ENCODE measurements at regions not wholly inside any gene's neighbourhood (a gene's known extent, or its start where the extent isn't known, plus 50 kb on each side); places are given as distances from the start of the nearest gene placed in this dataset.

DNA sequence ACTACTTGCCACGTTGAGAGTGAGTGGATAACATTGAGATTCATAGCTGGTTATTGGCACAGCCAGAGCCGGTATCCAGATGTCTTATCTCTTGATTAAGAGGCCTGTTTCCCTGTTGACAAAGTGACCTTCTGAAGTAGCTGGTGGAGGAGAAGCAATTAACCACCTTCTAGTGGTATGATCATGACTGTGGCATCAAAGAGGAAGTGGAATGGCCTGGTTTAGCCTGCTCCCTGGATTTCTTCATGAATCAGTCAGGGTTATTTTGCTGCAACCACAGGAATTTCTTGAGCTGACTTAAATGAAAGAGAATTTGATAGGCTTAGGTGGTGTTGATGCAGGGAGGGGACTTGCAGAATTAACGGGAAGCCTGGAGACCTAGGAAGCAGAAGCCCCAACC, 398.3 kb downstream of the MFSD1 start:
- ChIA-PET CTCF (no interaction called here), RAD21 (ENCODE audit: low non-redundant PET in 1 of 2, low total read pairs in 2 of 2, uncharacterized antibody in 2 of 2, unreplicated experiment in 2 of 2) (interaction anchor here in 1 of 2 experiments (0.8 kb wide), 1 partner anchor 9 kb away, joined by 4 read pairs; no protein-coding TSS in a partner anchor), POLR2A (interaction anchor here (1.0 kb wide), 1 partner anchor 10 kb away, joined by 3 read pairs; no protein-coding TSS in a partner anchor)
- Histone ChIP-seq H2AFZ (ENCODE audit: low read depth, low read length, poor library complexity, severe bottlenecking) (no peak overlapping the region), H3K4me1 (ENCODE audit: control insufficient read depth in 1 of 2, insufficient read depth in 2 of 2, low read length in 2 of 2) (peaks cover 0 to 13% of the 10 kb centered on the region in 2 experiments; a peak in 2 of 4 replicates), H3K9me3 (ENCODE audit: control insufficient read depth in 1 of 2, insufficient read depth in 1 of 2, low read depth in 1 of 2, low read length in 2 of 2) (no peaks in the 10 kb centered on the region; a peak in 1 of 4 replicates), H3K9ac (ENCODE audit: low read length) (no peak overlapping the region), H3K27ac (ENCODE audit: low read depth, low read length) (no peak overlapping the region), H4K20me1 (ENCODE audit: insufficient read depth) (no peaks in the 10 kb centered on the region), H3K27me3 (ENCODE audit: insufficient read depth, low read length) (no peaks in the 10 kb centered on the region), H3K9me2 (ENCODE audit: insufficient read depth) (no peaks in the 10 kb centered on the region), H3K36me3 (ENCODE audit: control insufficient read depth in 1 of 2, insufficient read depth in 2 of 2, low read length in 2 of 2) (no peaks in the 10 kb centered on the region), H3K4me3 (replicated peaks in 1 of 2; ENCODE audit: low read depth in 1 of 2, low read length in 2 of 2) (no peak overlapping the region), H3K79me2 (ENCODE audit: insufficient read depth, low read length) (no peaks in the 10 kb centered on the region), H3K4me2 (ENCODE audit: low read length) (0 out of 2 replicates have a peak overlapping the region, but pooled peaks have one; percentile 9)
- DNase-seq (ENCODE audit: low read depth, low spot score) (peak; percentile 49), ATAC-seq (peak; percentile 78)
- TF ChIP-seq EZH2phosphoT487 (IDR thresholded peaks at IDR 0.05; ENCODE audit: borderline replicate concordance) (no peak), POLR2AphosphoS5 (IDR thresholded peaks at IDR 0.05; ENCODE audit: low read depth, low read length) (no peak), ZNF274 (IDR thresholded peaks at IDR 0.05; ENCODE audit: low read depth, low read length) (no peak), SP1 (IDR thresholded peaks at IDR 0.05; ENCODE audit: low read depth) (peak; percentile 43), RAD21 (IDR thresholded peaks at IDR 0.05; ENCODE audit: low read depth) (no peak), TCF7L2 (IDR thresholded peaks at IDR 0.05; ENCODE audit: borderline replicate concordance, extremely low read depth, insufficient read depth, insufficient read length) (peak; percentile 74), FOSL1 (IDR thresholded peaks at IDR 0.05; ENCODE audit: low read depth) (no peak), JUND (IDR thresholded peaks at IDR 0.05) (peak; percentile 43), CEBPB (IDR thresholded peaks at IDR 0.05; ENCODE audit: low read depth) (peak; percentile 44; the same call in 1 of the 2 replicates), SIN3A (IDR thresholded peaks at IDR 0.05; ENCODE audit: low read depth) (0 out of 2 replicates have a peak, but pooled peaks have one; percentile 30)
- TF ChIP-seq, protein P1, sequence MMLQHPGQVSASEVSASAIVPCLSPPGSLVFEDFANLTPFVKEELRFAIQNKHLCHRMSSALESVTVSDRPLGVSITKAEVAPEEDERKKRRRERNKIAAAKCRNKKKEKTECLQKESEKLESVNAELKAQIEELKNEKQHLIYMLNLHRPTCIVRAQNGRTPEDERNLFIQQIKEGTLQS (IDR thresholded peaks at IDR 0.05), result no peak
- TF ChIP-seq, protein P2, sequence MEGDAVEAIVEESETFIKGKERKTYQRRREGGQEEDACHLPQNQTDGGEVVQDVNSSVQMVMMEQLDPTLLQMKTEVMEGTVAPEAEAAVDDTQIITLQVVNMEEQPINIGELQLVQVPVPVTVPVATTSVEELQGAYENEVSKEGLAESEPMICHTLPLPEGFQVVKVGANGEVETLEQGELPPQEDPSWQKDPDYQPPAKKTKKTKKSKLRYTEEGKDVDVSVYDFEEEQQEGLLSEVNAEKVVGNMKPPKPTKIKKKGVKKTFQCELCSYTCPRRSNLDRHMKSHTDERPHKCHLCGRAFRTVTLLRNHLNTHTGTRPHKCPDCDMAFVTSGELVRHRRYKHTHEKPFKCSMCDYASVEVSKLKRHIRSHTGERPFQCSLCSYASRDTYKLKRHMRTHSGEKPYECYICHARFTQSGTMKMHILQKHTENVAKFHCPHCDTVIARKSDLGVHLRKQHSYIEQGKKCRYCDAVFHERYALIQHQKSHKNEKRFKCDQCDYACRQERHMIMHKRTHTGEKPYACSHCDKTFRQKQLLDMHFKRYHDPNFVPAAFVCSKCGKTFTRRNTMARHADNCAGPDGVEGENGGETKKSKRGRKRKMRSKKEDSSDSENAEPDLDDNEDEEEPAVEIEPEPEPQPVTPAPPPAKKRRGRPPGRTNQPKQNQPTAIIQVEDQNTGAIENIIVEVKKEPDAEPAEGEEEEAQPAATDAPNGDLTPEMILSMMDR (IDR thresholded peaks at IDR 0.05 in 2 of 3, conservative IDR thresholded peaks at IDR 0.05 in 1 of 3; ENCODE audit: borderline replicate concordance in 1 of 3, insufficient read depth in 1 of 3, low read depth in 2 of 3, low read length in 2 of 3), result no peak
- TF ChIP-seq, protein P3, sequence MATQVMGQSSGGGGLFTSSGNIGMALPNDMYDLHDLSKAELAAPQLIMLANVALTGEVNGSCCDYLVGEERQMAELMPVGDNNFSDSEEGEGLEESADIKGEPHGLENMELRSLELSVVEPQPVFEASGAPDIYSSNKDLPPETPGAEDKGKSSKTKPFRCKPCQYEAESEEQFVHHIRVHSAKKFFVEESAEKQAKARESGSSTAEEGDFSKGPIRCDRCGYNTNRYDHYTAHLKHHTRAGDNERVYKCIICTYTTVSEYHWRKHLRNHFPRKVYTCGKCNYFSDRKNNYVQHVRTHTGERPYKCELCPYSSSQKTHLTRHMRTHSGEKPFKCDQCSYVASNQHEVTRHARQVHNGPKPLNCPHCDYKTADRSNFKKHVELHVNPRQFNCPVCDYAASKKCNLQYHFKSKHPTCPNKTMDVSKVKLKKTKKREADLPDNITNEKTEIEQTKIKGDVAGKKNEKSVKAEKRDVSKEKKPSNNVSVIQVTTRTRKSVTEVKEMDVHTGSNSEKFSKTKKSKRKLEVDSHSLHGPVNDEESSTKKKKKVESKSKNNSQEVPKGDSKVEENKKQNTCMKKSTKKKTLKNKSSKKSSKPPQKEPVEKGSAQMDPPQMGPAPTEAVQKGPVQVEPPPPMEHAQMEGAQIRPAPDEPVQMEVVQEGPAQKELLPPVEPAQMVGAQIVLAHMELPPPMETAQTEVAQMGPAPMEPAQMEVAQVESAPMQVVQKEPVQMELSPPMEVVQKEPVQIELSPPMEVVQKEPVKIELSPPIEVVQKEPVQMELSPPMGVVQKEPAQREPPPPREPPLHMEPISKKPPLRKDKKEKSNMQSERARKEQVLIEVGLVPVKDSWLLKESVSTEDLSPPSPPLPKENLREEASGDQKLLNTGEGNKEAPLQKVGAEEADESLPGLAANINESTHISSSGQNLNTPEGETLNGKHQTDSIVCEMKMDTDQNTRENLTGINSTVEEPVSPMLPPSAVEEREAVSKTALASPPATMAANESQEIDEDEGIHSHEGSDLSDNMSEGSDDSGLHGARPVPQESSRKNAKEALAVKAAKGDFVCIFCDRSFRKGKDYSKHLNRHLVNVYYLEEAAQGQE (IDR thresholded peaks at IDR 0.05; ENCODE audit: low read depth), result no peak
- TF ChIP-seq, protein P4, sequence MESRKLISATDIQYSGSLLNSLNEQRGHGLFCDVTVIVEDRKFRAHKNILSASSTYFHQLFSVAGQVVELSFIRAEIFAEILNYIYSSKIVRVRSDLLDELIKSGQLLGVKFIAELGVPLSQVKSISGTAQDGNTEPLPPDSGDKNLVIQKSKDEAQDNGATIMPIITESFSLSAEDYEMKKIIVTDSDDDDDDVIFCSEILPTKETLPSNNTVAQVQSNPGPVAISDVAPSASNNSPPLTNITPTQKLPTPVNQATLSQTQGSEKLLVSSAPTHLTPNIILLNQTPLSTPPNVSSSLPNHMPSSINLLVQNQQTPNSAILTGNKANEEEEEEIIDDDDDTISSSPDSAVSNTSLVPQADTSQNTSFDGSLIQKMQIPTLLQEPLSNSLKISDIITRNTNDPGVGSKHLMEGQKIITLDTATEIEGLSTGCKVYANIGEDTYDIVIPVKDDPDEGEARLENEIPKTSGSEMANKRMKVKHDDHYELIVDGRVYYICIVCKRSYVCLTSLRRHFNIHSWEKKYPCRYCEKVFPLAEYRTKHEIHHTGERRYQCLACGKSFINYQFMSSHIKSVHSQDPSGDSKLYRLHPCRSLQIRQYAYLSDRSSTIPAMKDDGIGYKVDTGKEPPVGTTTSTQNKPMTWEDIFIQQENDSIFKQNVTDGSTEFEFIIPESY (IDR thresholded peaks at IDR 0.05; ENCODE audit: extremely low read depth, insufficient replicate concordance, low read length), result no peak
- BruUV-seq (replicated peaks), result no TSS peak
- intact Hi-C loops (cut with micrococcal nuclease), result no loop called here

Data from HCT116 (cell line).